D721Med (cell line): ENCODE measurements at regions not wholly inside any gene's neighbourhood (a gene's known extent, or its start where the extent isn't known, plus 50 kb on each side); places are given as distances from the start of the nearest gene placed in this dataset.

Experiments used
- DNase-seq: peaks from one replicate; pipeline ENCODE4 v3.0.0; 2011; ENCODE audit warnings: low spot score; ENCODE audit not compliant: insufficient read length
- FAIRE-seq: peaks from 2 replicates; lab custom pipeline; 2011; peaks lifted over from hg19 to GRCh38; lab: Jason Lieb, UNC
- TF ChIP-seq, protein P1 (sequence below): IDR thresholded peaks from 2 replicates; pipeline ENCODE4 v1.5.1; 2012; ENCODE audit warnings: mild to moderate bottlenecking, control low read depth; ENCODE audit not compliant: insufficient read depth; ENCODE audit errors: missing control alignments

DNA sequence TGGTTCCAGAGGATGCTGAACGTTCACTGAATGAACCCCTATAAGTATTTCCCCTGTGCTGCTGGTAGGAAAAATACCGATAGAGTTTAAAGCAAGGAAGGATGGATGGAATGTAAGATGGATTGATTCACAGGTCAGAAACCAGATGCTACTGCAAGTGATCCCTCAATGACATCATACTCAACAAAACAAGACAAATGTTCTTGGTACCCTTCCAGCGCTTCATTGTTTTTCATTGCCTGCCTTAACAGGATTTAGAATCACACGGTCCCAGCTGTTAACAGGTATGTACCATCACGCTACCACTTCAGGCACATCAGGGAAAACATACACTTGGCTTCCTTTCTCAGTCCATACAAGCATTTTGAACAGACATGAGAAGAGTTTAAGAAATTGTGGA is 118.1 kb upstream of the TLR3 start:
- DNase-seq (no peak), FAIRE-seq (no peak)
- TF ChIP-seq, protein P1, sequence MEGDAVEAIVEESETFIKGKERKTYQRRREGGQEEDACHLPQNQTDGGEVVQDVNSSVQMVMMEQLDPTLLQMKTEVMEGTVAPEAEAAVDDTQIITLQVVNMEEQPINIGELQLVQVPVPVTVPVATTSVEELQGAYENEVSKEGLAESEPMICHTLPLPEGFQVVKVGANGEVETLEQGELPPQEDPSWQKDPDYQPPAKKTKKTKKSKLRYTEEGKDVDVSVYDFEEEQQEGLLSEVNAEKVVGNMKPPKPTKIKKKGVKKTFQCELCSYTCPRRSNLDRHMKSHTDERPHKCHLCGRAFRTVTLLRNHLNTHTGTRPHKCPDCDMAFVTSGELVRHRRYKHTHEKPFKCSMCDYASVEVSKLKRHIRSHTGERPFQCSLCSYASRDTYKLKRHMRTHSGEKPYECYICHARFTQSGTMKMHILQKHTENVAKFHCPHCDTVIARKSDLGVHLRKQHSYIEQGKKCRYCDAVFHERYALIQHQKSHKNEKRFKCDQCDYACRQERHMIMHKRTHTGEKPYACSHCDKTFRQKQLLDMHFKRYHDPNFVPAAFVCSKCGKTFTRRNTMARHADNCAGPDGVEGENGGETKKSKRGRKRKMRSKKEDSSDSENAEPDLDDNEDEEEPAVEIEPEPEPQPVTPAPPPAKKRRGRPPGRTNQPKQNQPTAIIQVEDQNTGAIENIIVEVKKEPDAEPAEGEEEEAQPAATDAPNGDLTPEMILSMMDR = no peak

DNA sequence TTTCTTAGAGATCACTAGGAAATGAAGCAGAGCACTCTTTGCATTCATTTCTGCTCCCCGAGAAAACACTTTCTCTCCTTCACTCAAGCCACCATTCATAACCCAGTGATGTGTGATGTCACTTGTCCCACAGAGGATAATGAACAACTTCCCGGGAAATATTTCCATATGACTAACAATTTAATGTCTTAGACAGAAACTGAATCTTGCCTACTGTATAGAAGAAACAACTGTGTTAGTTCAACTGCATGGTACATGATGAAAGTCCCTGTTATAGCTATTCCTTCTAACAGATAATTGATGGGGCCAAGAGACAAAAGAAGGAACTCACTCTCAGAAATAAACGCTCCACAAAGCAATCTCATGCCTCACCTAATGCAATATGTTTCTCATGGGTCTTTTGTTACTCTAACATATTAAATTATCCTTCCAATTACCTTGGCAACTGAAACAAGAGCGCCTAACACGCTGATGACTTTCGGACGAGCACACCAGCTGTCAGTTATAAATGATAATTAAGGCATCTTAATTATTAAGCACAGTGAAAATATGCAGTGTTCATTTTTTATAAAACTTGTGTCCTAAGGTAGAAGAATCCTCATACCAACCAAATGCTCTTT is 113.7 kb upstream of the TLR3 start:
- FAIRE-seq = peak; percentile 95
- TF ChIP-seq, protein P1 = no peak
- DNase-seq = no peak

DNA sequence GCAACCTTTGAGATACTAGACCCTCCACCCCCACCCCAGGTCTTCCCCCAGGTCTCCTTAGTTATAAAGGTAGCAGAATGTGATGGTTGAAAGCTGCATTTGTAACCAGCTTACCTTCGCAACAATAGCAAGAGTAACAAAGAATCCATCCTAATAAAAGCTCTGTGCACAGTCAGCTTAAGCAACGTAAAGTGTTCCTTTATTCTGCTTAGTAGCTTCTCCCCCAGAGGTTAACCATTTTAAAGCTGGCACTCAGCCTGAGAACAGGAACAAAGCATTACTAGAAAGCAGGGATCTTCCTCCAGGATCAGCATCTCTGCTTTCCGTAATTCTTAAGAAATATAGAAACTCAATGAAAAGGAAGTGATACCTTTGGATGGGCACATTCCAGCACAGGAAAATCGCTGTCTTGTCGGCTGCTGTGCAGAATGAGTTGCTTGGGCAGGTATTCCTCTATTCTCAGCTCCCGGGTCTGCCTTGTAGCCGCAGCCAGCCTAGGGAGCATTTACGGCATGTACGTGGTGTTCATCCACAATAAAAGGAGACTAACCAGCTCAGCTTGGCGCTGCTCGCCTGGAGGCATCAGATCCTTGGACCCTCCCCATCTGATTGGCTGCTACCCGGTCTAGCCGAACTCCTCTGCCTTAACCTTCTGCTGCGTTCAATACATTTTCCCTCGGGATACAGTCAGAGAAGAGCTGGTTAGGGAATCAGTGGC is 113.0 kb upstream of the TLR3 start:
- FAIRE-seq = no peak
- TF ChIP-seq, protein P1 = no peak

DNA sequence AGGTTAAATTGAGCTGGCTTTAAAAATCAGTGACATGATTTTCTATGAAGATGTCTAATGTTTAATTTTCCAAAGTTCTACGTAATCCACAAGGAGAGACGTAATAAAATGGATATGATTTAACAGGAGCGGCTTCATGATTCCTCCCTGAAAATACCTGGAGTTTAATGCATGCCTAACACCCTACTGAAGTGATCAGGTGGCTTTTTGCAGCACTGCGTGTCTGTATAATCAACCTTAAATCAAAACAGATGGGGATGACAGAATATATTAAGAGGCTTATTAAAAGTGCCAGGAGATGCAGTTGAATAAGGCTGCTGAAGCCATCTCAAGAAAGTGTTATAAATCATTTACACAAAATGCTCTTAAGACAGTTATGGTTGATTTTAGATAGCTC is 112.4 kb upstream of the TLR3 start:
- TF ChIP-seq, protein P1 = no peak
- DNase-seq = no peak
- peak; percentile 93 for FAIRE-seq

More for the DNA sequence above, 113.0 kb upstream of the TLR3 start:
- no peak for DNase-seq

DNA sequence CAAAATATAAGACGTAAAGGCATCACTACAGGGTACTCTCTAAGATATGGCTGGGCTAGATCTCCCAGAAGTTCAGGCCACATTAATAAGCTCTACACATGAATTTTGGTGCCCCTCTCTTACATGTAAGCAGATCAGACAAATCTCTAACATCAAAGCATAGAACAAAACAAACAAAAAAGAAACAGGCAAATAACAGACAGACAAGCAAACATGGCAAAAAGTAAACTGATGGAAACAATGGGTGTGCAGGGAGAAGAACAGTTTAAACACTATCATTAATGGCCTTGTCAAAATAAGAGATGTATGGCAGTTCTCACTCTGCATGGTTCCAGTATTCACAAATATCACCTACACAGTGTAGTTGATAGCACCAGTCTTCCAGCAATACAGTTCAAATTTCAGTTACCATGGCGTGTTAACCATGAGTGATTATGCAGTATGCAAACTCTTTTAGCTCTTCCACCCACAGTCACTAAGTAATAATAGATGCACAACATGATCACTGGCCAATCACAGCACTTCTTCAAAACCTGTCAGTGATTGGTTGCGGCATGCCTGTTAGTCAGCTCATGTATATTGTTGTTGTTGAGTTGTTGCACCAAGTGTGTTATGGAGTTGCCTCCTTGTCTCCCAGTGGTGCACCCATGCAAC is 110.7 kb upstream of the TLR3 start:
- FAIRE-seq = no peak
- TF ChIP-seq, protein P1 = no peak
- DNase-seq = no peak

DNA sequence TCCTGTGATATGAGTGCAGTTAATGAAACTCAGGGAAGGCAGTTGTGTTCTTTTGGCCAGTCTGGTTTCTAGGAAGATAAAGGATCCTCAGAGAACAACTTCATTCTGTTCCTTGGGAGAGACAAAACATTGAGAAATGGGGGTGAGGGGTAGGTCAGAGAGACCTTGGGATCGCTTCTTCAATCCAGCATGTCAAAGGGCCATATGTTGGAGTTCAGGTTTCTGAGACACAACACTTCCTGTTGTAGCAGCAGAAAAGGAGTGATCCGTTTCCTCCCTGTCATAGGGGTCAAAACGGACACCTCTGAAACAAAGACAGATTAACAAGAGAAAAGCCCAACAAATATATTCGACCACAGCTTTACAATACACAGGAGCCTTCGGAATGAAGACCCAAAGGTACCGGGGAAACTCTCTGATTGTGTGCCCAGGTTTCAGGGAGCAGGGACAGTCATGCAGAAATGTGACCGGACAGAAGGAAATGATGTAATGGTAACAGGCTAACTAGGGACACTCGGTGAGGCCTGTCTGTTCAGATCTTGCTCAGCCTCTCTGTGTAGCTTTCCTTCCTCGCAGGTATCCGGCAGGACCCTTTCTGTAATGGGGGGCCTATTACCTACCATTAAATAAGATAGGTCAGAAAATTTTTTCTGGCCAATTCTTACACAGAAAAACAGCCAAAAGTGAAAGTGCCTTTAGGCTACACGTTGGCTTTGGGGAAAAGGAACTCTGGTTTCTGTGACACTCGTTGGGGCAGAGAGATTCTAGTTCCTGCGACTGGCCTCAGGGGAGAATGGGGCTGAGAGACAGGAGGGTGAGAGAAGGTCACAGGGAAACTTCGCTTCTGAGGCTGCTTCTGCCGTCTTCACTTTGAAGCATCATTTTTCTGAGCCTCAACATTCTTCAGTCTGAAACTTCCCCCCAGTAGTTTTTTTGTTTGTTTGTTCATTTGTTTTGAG is 103.3 kb upstream of the TLR3 start:
- FAIRE-seq (no peak), DNase-seq (no peak)
- TF ChIP-seq, protein P1 = no peak
